ENCODE measurements at regions not wholly inside any gene's neighbourhood (a gene's known extent, or its start where the extent isn't known, plus 50 kb on each side); places are given as distances from the start of the nearest gene placed in this dataset.

DNA sequence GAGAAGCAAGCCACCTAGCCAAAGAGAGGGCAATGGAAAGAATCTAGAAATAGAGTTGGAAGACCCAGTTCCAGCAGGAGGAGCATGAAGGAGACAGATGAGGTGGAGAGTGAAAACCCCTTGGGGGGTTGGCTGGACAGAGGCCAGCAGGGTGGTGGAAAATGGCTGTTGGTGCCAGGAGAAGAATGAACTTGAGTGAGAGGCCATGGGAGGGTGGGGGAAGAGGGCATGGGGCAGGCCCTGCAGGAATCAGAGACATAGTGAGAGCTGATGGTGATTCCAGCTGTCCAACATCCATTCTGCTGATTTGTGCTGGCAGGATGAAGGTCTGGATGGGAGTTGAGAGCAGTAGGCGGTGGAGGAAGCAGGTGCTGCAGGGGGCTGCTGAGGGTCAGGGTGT lies 108.0 kb upstream of the TNP1 start:
- no peaks in the 10 kb centered on the region for H3K36me3 ChIP-seq (ENCODE audit: insufficient read depth, low read length)
- no peak for TF ChIP-seq EZH2 (IDR thresholded peaks at IDR 0.05; ENCODE audit: borderline replicate concordance, low read depth, low read length, severe bottlenecking)
- TF ChIP-seq CTCF (IDR thresholded peaks at IDR 0.05; ENCODE audit: borderline replicate concordance, extremely low read depth, low read length, poor library complexity, severe bottlenecking) = no peak
- no peaks in the 10 kb centered on the region for H3K4me1 ChIP-seq (ENCODE audit: insufficient read depth, low read length)
- no peak overlapping the region for H2AFZ ChIP-seq (ENCODE audit: low read depth, low read length)
- H3K27me3 ChIP-seq (ENCODE audit: insufficient read depth, low read length, poor library complexity) = peaks cover 15% of the 10 kb centered on the region
- H4K20me1 ChIP-seq (ENCODE audit: insufficient read depth, low read length) = no peaks in the 10 kb centered on the region
- no peak for ATAC-seq (ENCODE audit: insufficient read depth, low read depth)
- H3K27ac ChIP-seq (ENCODE audit: low read length) = no peak overlapping the region
- H3K9ac ChIP-seq (ENCODE audit: low read depth, low read length) = no peak overlapping the region
- no peaks in the 10 kb centered on the region for H3K9me3 ChIP-seq (ENCODE audit: insufficient read depth, low read length, severe bottlenecking)
- no peaks in the 10 kb centered on the region for H3K79me2 ChIP-seq (ENCODE audit: insufficient read depth, low read length)
- no peak overlapping the region for H3K4me2 ChIP-seq (ENCODE audit: insufficient read depth, low read length)
- no peak overlapping the region for H3K4me3 ChIP-seq (ENCODE audit: low read depth in 1 of 2, low read length in 2 of 2)
- DNase-seq = no peak

- Histone ChIP-seq H2AFZ (ENCODE audit: low read depth, low read length) (no peak overlapping the region), H3K36me3 (ENCODE audit: insufficient read depth, low read length) (no peaks in the 10 kb centered on the region), H4K20me1 (ENCODE audit: insufficient read depth, low read length) (no peaks in the 10 kb centered on the region), H3K4me2 (ENCODE audit: insufficient read depth, low read length) (no peak overlapping the region), H3K9me3 (ENCODE audit: insufficient read depth, low read length, severe bottlenecking) (no peaks in the 10 kb centered on the region), H3K9ac (ENCODE audit: low read depth, low read length) (no peak overlapping the region), H3K4me1 (ENCODE audit: insufficient read depth, low read length) (no peaks in the 10 kb centered on the region), H3K4me3 (ENCODE audit: low read depth in 1 of 2, low read length in 2 of 2) (no peak overlapping the region), H3K27me3 (ENCODE audit: insufficient read depth, low read length, poor library complexity) (peaks cover 4% of the 10 kb centered on the region), H3K79me2 (ENCODE audit: insufficient read depth, low read length) (no peaks in the 10 kb centered on the region), H3K27ac (ENCODE audit: low read length) (no peak overlapping the region)
- DNase-seq (no peak), ATAC-seq (ENCODE audit: insufficient read depth, low read depth) (no peak)
- no peak for TF ChIP-seq EZH2 (IDR thresholded peaks at IDR 0.05; ENCODE audit: borderline replicate concordance, low read depth, low read length, severe bottlenecking)
- no peak for TF ChIP-seq CTCF (IDR thresholded peaks at IDR 0.05; ENCODE audit: borderline replicate concordance, extremely low read depth, low read length, poor library complexity, severe bottlenecking)
Observed at GRCh38 chr2:216960671-216961268, 100.9 kb upstream of the TNP1 start.

DNA sequence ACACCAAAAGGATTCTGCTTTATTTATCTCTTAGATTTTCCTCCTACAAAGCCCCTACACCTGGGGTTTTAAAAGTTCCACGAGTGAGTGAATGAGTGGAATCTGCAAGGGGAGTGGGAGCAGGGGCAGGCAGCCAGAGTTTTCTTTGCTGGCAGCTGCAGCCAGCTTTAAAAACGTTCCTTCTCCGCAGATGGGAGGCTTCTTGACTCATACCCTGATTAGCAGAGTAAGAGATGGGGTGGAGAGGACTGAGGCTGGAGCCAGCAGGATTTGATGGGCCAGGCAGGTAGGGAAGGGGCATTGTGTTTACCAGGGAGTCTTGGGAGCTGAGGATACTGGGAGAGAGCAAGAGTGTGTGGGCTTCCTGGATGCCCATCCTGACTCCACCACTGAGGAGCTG lies 99.6 kb upstream of the TNP1 start:
- Histone ChIP-seq H3K27me3 (ENCODE audit: insufficient read depth, low read length, poor library complexity) (peaks cover 4% of the 10 kb centered on the region), H2AFZ (ENCODE audit: low read depth, low read length) (no peak overlapping the region), H3K9me3 (ENCODE audit: insufficient read depth, low read length, severe bottlenecking) (peaks cover 5% of the 10 kb centered on the region), H3K9ac (ENCODE audit: low read depth, low read length) (no peak overlapping the region), H4K20me1 (ENCODE audit: insufficient read depth, low read length) (no peaks in the 10 kb centered on the region), H3K36me3 (ENCODE audit: insufficient read depth, low read length) (no peaks in the 10 kb centered on the region), H3K4me3 (ENCODE audit: low read depth in 1 of 2, low read length in 2 of 2) (no peak overlapping the region), H3K4me1 (ENCODE audit: insufficient read depth, low read length) (no peaks in the 10 kb centered on the region), H3K27ac (ENCODE audit: low read length) (no peak overlapping the region), H3K4me2 (ENCODE audit: insufficient read depth, low read length) (no peak overlapping the region), H3K79me2 (ENCODE audit: insufficient read depth, low read length) (no peaks in the 10 kb centered on the region)
- DNase-seq (no peak), ATAC-seq (ENCODE audit: insufficient read depth, low read depth) (no peak)
- TF ChIP-seq EZH2 (IDR thresholded peaks at IDR 0.05; ENCODE audit: borderline replicate concordance, low read depth, low read length, severe bottlenecking) (no peak), CTCF (IDR thresholded peaks at IDR 0.05; ENCODE audit: borderline replicate concordance, extremely low read depth, low read length, poor library complexity, severe bottlenecking) (no peak)
